Ovary (tissue), 7 donors: ENCODE measurements at regions not wholly inside any gene's neighbourhood (a gene's known extent, or its start where the extent isn't known, plus 50 kb on each side); places are given as distances from the start of the nearest gene placed in this dataset.

Source experiments
- DNase-seq, 5 donors: peaks; one replicate each; pipeline ENCODE4 v3.0.0-alpha.2; 2019 to 2020
- H3K27ac ChIP-seq, 2 donors: fragments of 200-600 bp; one replicate each; pipeline versions ENCODE4 v1.5.1 to v1.8.0; 2019 to 2022
- H3K27me3 ChIP-seq: fragments of 200-600 bp; one replicate; pipeline ENCODE4 v1.8.0; 2022
- H3K36me3 ChIP-seq: fragments of 200-600 bp; sonication (generic); one replicate; pipeline ENCODE4 v1.5.1; 2019
- H3K4me1 ChIP-seq: one replicate; pipeline ENCODE4 v1.8.1; 2013; ENCODE audit warnings: mild to moderate bottlenecking, moderate library complexity; ENCODE audit not compliant: insufficient read depth
- H3K4me3 ChIP-seq: fragments of 200-600 bp; sonication (generic); one replicate; pipeline ENCODE4 v1.5.1; 2017
- H3K9me3 ChIP-seq, 2 donors: fragments of 200-600 bp in 1 of 2; sonication (generic) in 1 of 2; one replicate each; pipeline versions ENCODE4 v1.5.1 to v1.8.1; 2013 to 2019; ENCODE audit warnings: mild to moderate bottlenecking in 1 of 2, moderate library complexity in 1 of 2
- CTCF ChIP-seq, 3 donors: fragments of 450-650 bp in 2 of 3; fragments of 200-600 bp in 1 of 3; IDR thresholded peaks; one replicate each; pipeline versions ENCODE4 v1.5.1 to v1.8.0; 2016 to 2022; ENCODE audit warnings: antibody characterized with exemption in 3 of 3, mild to moderate bottlenecking in 1 of 3
- EP300 ChIP-seq: sonication (generic); formaldehyde crosslinking; IDR thresholded peaks from one replicate; pipeline ENCODE4 v1.6.1; 2017; ENCODE audit warnings: antibody characterized with exemption
- POLR2A ChIP-seq: fragments of 450-650 bp; IDR thresholded peaks from one replicate; pipeline ENCODE4 v1.6.1; 2017; ENCODE audit warnings: antibody characterized with exemption, mild to moderate bottlenecking, moderate library complexity
- WGBS, 3 donors: extraction: QIAGEN DNeasy Blood & Tissue Kit in 1 of 3; methylation state at CpG; one replicate each; pipeline versions ENCODE4 v1.1.5 to v1.1.7; 2013 to 2017; 5-methylcytosine and 5-hydroxymethylcytosine counted together
- intact Hi-C, 4 donors: fragments of 100-400 bp; cut with DNase I; formaldehyde crosslinking; loops; one replicate each; pipeline versions ENCODE4 v1.11.0 to v1.15.1; 2022 to 2023
- donor health status: DM: no; HTN: no; CAD: no; lungs with moderate emphysema.
- donor health status: DM: no; HTN: no; CAD: no.
- donor health status: Bipolar disorder and iron deficiency.
- donor health status: DM: no; HTN: no; CAD: no.
- donor health status: DM: yes; HTN: yes; CAD: no.

- Histone ChIP-seq H3K4me3 (no peak overlapping the region), H3K27me3 (no peaks in the 10 kb centered on the region), H3K9me3 (no peaks in the 10 kb centered on the region), H3K4me1 (no peaks in the 10 kb centered on the region), H3K36me3 (no peaks in the 10 kb centered on the region), H3K27ac (no peak overlapping the region)
- no peak for DNase-seq
- WGBS, 3 donors: 79 to 88% (median 82%) methylated on average over 3 of the region's 3 CpGs
- TF ChIP-seq POLR2A (no peak), CTCF (IDR thresholded peaks at IDR 0.05) (no peak), EP300 (no peak)
- intact Hi-C loops: no loop called here
Measured at GRCh38 chr4:17134100-17134499, 235.7 kb upstream of the LDB2 start.

GRCh38 chr4:17132226-17132625 lies 233.8 kb upstream of the LDB2 start:
- TF ChIP-seq EP300 (no peak), CTCF (IDR thresholded peaks at IDR 0.05) (no peak), POLR2A (no peak)
- intact Hi-C loops: no loop called here

GRCh38 chr4:17128268-17128667 lies 229.8 kb upstream of the LDB2 start:
- H3K27me3 ChIP-seq: no peaks in the 10 kb centered on the region
- H3K4me3 ChIP-seq: no peak overlapping the region
- no peak for TF ChIP-seq POLR2A
- no peak for TF ChIP-seq CTCF (IDR thresholded peaks at IDR 0.05)
- no peak for TF ChIP-seq EP300
- intact Hi-C loops: no loop called here
- 59 to 67% (median 64%) methylated on average over 2 of the region's 2 CpGs for WGBS, 3 donors
- no peak for DNase-seq
- no peaks in the 10 kb centered on the region for H3K36me3 ChIP-seq
- H3K4me1 ChIP-seq: no peaks in the 10 kb centered on the region
- H3K9me3 ChIP-seq: no peaks in the 10 kb centered on the region
- H3K27ac ChIP-seq: no peak overlapping the region

More at GRCh38 chr4:17132226-17132625, 233.8 kb upstream of the LDB2 start:
- Histone ChIP-seq H3K4me1 (no peaks in the 10 kb centered on the region), H3K27ac (no peak overlapping the region), H3K36me3 (no peaks in the 10 kb centered on the region), H3K4me3 (no peak overlapping the region), H3K27me3 (no peaks in the 10 kb centered on the region), H3K9me3 (no peaks in the 10 kb centered on the region)
- no peak for DNase-seq
- WGBS, 3 donors: 87 to 93% (median 91%) methylated on average over 2 of the region's 2 CpGs

- no peaks in the 10 kb centered on the region for H3K4me1 ChIP-seq
- H3K36me3 ChIP-seq: no peaks in the 10 kb centered on the region
- DNase-seq: no peak
- H3K27ac ChIP-seq: no peak overlapping the region
- no peak overlapping the region for H3K4me3 ChIP-seq
- intact Hi-C loops: no loop called here
- no peaks in the 10 kb centered on the region for H3K27me3 ChIP-seq
- WGBS, 3 donors: 93 to 100% (median 99%) methylated on average over 1 of the region's 1 CpG
- TF ChIP-seq POLR2A (no peak), EP300 (no peak), CTCF (IDR thresholded peaks at IDR 0.05) (no peak)
- no peaks in the 10 kb centered on the region for H3K9me3 ChIP-seq
Measured at GRCh38 chr4:17126321-17126966, 228.0 kb upstream of the LDB2 start.
